Glomerular endothelial cell (primary cell): ENCODE measurements at regions not wholly inside any gene's neighbourhood (a gene's known extent, or its start where the extent isn't known, plus 50 kb on each side); places are given as distances from the start of the nearest gene placed in this dataset.

Experiments
- DNase-seq: peaks from one replicate; pipeline ENCODE4 v3.0.0-alpha.2; 2011; ENCODE audit warnings: low read depth, low spot score; ENCODE audit errors: extremely low read depth

- no peak for DNase-seq
These were observed 491.5 kb upstream of the MPDZ start for GRCh38 chr9:13770956-13771355.

- DNase-seq = no peak
These were observed 490.1 kb upstream of the MPDZ start for GRCh38 chr9:13769641-13770040.

- no peak for DNase-seq
These were observed 489.5 kb upstream of the MPDZ start for GRCh38 chr9:13769006-13769405.

- no peak for DNase-seq
These were observed 482.7 kb upstream of the MPDZ start for GRCh38 chr9:13762209-13762608.

- DNase-seq = no peak
These were observed 480.1 kb upstream of the MPDZ start for GRCh38 chr9:13759551-13759950.

GRCh38 chr9:13758936-13759335 is 479.4 kb upstream of the MPDZ start:
- DNase-seq = no peak

GRCh38 chr9:13756943-13757342 is 477.5 kb upstream of the MPDZ start:
- DNase-seq = no peak

- DNase-seq = no peak
These were observed 476.1 kb upstream of the MPDZ start for GRCh38 chr9:13755551-13755950.

- no peak for DNase-seq
These were observed 471.1 kb upstream of the MPDZ start for GRCh38 chr9:13750639-13751038.

GRCh38 chr9:13750061-13750460 is 470.6 kb upstream of the MPDZ start:
- DNase-seq = peak; percentile 87

GRCh38 chr9:13746876-13747275 is 467.4 kb upstream of the MPDZ start:
- no peak for DNase-seq

GRCh38 chr9:13744261-13744901 is 464.9 kb upstream of the MPDZ start:
- no peak for DNase-seq

GRCh38 chr9:13737885-13738284 is 458.4 kb upstream of the MPDZ start:
- DNase-seq = no peak

GRCh38 chr9:13735181-13735580 is 455.7 kb upstream of the MPDZ start:
- DNase-seq = no peak

GRCh38 chr9:13734601-13735000 is 455.1 kb upstream of the MPDZ start:
- no peak for DNase-seq

GRCh38 chr9:13732290-13732689 is 452.8 kb upstream of the MPDZ start:
- no peak for DNase-seq

GRCh38 chr9:13731637-13732036 is 452.1 kb upstream of the MPDZ start:
- no peak for DNase-seq

GRCh38 chr9:13729955-13730354 is 450.5 kb upstream of the MPDZ start:
- no peak for DNase-seq

- DNase-seq = no peak
These were observed 449.7 kb upstream of the MPDZ start for GRCh38 chr9:13728917-13729811.

GRCh38 chr9:13728131-13728530 is 448.6 kb upstream of the MPDZ start:
- DNase-seq = no peak

- DNase-seq = no peak
These were observed 447.3 kb upstream of the MPDZ start for GRCh38 chr9:13726746-13727145.

- no peak for DNase-seq
These were observed 446.0 kb upstream of the MPDZ start for GRCh38 chr9:13725516-13725915.
